ENCODE measurements at regions not wholly inside any gene's neighbourhood (a gene's known extent, or its start where the extent isn't known, plus 50 kb on each side); places are given as distances from the start of the nearest gene placed in this dataset.

DNA sequence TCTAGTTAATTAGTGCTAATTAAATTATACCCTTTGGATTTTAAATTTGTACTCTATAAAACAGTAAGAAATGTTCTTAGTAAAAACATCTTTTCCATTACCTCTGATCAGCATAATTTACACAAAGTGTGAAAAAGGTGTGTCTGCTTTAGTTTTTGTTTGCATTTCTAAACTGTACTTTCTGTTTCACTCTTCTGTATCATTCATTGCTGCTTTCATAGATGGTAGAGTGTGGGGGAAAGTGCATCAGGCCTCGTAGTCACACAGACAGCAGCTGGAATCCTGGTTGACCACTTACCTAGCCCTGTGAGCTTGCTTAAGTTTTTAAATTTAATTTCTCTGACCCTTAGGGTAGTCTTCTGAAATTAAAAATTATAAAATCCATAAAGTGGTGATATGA, 275.4 kb upstream of the PITX2 start:
- FAIRE-seq, result no peak
- POLR2A ChIA-PET, result no interaction called here
- Histone ChIP-seq H3K27me3 (replicated peaks in 1 of 2; ENCODE audit: control insufficient read depth in 2 of 2, insufficient read depth in 2 of 2, low read length in 1 of 2) (no peaks in the 10 kb centered on the region), H3K36me3 (ENCODE audit: control insufficient read depth in 2 of 2, insufficient read depth in 2 of 2, low read length in 1 of 2) (no peaks in the 10 kb centered on the region), H3K4me1 (ENCODE audit: control insufficient read depth, insufficient read depth, low read length) (no peaks in the 10 kb centered on the region), H3K9me3 (replicated peaks; ENCODE audit: control insufficient read depth, insufficient read depth, low read length) (no peaks in the 10 kb centered on the region), H3K4me2 (ENCODE audit: control insufficient read depth, insufficient read depth) (no peak overlapping the region), H2AFZ (ENCODE audit: control insufficient read depth, low read depth, low read length) (no peak overlapping the region), H3K27ac (ENCODE audit: control insufficient read depth, insufficient read depth) (no peak overlapping the region), H3K4me3 (no peak overlapping the region), H3K79me2 (ENCODE audit: control insufficient read depth, insufficient read depth, low read length) (no peaks in the 10 kb centered on the region), H3K9ac (ENCODE audit: control insufficient read depth, insufficient read depth, low read length) (no peak overlapping the region), H4K20me1 (ENCODE audit: control insufficient read depth, insufficient read depth) (no peaks in the 10 kb centered on the region)
- intact Hi-C loops (cut with micrococcal nuclease; ENCODE audit: unreplicated experiment), result no loop called here
- WGBS (ENCODE audit: insufficient coverage, insufficient replicate concordance, low lambda C conversion rate, missing lambda C conversion rate), result 44% methylated on average over 1 of the region's 1 CpG
- in situ Hi-C loops (cut with MboI), result no loop called here
- DNase-seq (ENCODE audit: low read depth, low spot score), result no peak
- SMC1A ChIA-PET (ENCODE audit: uncharacterized antibody, unreplicated experiment), result no interaction called here
- peak; percentile 78 for ATAC-seq
- CTCF ChIA-PET, result no interaction called here
- no peak for TF ChIP-seq EED (IDR thresholded peaks at IDR 0.05; ENCODE audit: low read depth)
- TF ChIP-seq FOXK2 (IDR thresholded peaks at IDR 0.05), result no peak
- TF ChIP-seq ZNF24 (IDR thresholded peaks at IDR 0.05), result no peak
- TF ChIP-seq NRF1 (conservative IDR thresholded peaks at IDR 0.05; ENCODE audit: low read depth, low read length), result no peak
- TF ChIP-seq RUNX3 (IDR thresholded peaks at IDR 0.05; ENCODE audit: low read length), result no peak
- no peak for TF ChIP-seq MEF2A (IDR thresholded peaks at IDR 0.05; ENCODE audit: insufficient read depth, low read depth, low read length)
- TF ChIP-seq, protein P1, sequence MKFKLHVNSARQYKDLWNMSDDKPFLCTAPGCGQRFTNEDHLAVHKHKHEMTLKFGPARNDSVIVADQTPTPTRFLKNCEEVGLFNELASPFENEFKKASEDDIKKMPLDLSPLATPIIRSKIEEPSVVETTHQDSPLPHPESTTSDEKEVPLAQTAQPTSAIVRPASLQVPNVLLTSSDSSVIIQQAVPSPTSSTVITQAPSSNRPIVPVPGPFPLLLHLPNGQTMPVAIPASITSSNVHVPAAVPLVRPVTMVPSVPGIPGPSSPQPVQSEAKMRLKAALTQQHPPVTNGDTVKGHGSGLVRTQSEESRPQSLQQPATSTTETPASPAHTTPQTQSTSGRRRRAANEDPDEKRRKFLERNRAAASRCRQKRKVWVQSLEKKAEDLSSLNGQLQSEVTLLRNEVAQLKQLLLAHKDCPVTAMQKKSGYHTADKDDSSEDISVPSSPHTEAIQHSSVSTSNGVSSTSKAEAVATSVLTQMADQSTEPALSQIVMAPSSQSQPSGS (IDR thresholded peaks at IDR 0.05; ENCODE audit: low read length), result no peak
- TF ChIP-seq SP1 (IDR thresholded peaks at IDR 0.05; ENCODE audit: low read depth, low read length), result no peak
- no peak for TF ChIP-seq NFYA (IDR thresholded peaks at IDR 0.05; ENCODE audit: borderline replicate concordance, low read depth, low read length)
- no peak for TF ChIP-seq ZNF384 (IDR thresholded peaks at IDR 0.05; ENCODE audit: borderline replicate concordance, low read depth, low read length)
- TF ChIP-seq HDAC6 (IDR thresholded peaks at IDR 0.05; ENCODE audit: unreplicated experiment), result no peak
- TF ChIP-seq BCL11A (IDR thresholded peaks at IDR 0.05; ENCODE audit: low read depth, low read length), result no peak
- TF ChIP-seq, protein P2, sequence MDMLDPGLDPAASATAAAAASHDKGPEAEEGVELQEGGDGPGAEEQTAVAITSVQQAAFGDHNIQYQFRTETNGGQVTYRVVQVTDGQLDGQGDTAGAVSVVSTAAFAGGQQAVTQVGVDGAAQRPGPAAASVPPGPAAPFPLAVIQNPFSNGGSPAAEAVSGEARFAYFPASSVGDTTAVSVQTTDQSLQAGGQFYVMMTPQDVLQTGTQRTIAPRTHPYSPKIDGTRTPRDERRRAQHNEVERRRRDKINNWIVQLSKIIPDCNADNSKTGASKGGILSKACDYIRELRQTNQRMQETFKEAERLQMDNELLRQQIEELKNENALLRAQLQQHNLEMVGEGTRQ (IDR thresholded peaks at IDR 0.05; ENCODE audit: borderline replicate concordance, low read depth, low read length), result no peak
- TF ChIP-seq KDM1A (IDR thresholded peaks at IDR 0.05; ENCODE audit: borderline replicate concordance), result no peak
- TF ChIP-seq, protein P3, sequence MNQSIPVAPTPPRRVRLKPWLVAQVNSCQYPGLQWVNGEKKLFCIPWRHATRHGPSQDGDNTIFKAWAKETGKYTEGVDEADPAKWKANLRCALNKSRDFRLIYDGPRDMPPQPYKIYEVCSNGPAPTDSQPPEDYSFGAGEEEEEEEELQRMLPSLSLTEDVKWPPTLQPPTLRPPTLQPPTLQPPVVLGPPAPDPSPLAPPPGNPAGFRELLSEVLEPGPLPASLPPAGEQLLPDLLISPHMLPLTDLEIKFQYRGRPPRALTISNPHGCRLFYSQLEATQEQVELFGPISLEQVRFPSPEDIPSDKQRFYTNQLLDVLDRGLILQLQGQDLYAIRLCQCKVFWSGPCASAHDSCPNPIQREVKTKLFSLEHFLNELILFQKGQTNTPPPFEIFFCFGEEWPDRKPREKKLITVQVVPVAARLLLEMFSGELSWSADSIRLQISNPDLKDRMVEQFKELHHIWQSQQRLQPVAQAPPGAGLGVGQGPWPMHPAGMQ (IDR thresholded peaks at IDR 0.05; ENCODE audit: borderline replicate concordance), result no peak
- TF ChIP-seq, protein P4, sequence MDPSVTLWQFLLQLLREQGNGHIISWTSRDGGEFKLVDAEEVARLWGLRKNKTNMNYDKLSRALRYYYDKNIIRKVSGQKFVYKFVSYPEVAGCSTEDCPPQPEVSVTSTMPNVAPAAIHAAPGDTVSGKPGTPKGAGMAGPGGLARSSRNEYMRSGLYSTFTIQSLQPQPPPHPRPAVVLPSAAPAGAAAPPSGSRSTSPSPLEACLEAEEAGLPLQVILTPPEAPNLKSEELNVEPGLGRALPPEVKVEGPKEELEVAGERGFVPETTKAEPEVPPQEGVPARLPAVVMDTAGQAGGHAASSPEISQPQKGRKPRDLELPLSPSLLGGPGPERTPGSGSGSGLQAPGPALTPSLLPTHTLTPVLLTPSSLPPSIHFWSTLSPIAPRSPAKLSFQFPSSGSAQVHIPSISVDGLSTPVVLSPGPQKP (IDR thresholded peaks at IDR 0.05; ENCODE audit: low read depth, low read length), result no peak
- TF ChIP-seq, protein P5, sequence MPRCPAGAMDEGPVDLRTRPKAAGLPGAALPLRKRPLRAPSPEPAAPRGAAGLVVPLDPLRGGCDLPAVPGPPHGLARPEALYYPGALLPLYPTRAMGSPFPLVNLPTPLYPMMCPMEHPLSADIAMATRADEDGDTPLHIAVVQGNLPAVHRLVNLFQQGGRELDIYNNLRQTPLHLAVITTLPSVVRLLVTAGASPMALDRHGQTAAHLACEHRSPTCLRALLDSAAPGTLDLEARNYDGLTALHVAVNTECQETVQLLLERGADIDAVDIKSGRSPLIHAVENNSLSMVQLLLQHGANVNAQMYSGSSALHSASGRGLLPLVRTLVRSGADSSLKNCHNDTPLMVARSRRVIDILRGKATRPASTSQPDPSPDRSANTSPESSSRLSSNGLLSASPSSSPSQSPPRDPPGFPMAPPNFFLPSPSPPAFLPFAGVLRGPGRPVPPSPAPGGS (IDR thresholded peaks at IDR 0.05; ENCODE audit: borderline replicate concordance, insufficient read depth, low read depth, low read length, poor library complexity, severe bottlenecking), result no peak
- RAD21 ChIA-PET (ENCODE audit: unreplicated experiment), result no interaction called here
- no TSS peak for BruUV-seq (replicated peaks)
